Non-pigmented ciliary epithelial cell (primary cell): ENCODE measurements at regions not wholly inside any gene's neighbourhood (a gene's known extent, or its start where the extent isn't known, plus 50 kb on each side); places are given as distances from the start of the nearest gene placed in this dataset.
"Not testable (repeated sequence)": the region's sequence is repeated elsewhere in the genome, so short reads cannot be mapped to it uniquely, and the experiment has no call there.

Experiments used
- DNase-seq: peaks from one replicate; pipeline ENCODE4 v3.0.0-alpha.2; 2010; ENCODE audit warnings: low read depth

DNA sequence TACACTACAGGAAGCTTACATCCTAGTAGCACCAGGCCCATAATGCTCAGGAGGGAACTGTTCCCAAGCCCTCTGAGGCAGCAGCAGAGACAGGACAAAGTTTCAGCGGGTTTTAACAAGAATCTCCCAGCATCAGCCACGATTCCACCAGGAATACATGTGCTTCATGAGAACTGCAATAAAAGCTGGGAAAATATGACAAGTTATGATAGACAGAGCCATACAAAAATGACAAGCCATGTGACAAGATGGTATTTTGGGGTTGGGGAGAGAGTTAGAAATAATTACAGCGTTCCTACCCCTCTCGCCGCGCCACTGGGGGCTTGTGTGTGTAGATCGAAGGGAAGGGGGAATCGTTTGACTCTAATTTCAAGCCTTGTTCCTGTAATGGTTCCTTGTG, 112.7 kb upstream of the CTBP2 start:
- DNase-seq = no peak

DNA sequence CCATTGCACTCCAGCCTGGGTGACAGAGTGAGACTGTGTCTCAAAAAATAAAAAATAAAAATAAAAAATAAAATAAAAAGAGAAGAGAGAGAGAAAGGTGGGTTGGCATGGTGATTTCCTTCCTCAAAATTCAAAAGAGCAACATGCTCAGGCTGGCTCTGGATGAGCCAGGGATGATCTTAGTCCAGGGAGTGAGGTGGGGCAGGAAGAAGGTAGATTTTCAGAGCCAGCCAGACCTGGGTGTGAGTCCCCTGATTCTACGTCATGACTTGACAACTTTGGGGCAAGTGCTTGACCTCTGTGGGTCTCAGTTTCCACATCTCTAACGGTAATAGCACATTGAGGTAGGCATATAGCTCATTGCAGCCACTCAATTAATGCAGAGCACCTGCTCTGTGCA, 109.4 kb upstream of the CTBP2 start:
- no peak for DNase-seq

DNA sequence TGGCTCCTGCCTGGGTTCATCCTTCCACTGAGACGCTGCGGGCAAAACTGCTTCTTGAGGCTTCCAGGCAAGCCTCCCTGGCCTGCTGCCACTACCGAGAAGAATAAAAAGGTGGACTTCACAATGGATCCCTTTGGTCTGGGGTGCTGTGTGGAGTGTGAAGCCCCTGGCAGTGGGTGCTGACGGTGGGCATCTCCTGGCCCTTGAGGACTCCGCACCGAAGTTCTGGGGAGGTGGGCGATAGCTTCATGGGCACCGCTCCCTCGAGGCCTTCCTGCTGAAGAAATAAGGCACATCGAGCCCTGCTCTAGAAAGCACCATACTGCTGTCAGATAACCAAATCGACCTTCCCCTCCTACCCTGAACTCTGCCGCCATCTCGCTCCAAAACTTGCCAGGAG, 106.6 kb upstream of the CTBP2 start:
- DNase-seq = no peak

DNA sequence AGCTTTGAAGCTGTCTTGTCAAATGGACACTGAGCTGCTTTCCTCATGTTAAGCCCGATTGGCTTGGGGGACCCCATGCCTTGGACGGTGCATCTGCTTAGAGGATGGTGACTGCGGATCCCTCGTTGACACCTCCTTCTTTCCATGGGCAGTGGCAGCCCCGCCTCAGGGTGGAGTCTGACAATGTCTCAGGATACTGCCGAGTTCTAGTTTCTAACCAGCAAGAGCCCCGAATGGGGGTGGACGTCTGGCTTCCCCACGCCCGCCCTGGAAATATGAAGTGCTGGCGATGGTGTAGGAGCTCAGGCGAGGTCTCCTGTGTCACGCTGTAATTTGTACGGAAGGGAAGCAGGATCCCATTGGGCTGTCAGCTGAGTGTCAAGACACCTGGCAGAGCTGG, 106.2 kb upstream of the CTBP2 start:
- no peak for DNase-seq

DNA sequence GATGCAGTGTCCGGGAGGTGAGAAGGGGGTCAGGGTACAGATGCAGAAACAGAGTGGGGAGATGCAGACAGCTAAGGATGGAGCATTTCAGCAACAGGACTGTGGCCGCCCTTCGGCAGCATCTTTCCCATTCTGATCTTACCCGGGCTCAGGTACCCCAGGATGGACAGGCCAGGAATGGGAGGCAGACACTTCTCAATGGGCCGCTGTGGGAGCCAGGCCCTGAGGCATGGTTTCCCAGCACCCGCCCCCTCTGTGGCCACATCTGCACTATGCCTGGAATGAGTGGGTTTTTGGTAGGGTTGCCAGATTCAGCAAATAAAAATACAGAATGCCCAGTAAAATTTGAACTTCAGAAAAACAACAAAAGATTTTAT, 105.2 kb upstream of the CTBP2 start:
- DNase-seq = no peak

DNA sequence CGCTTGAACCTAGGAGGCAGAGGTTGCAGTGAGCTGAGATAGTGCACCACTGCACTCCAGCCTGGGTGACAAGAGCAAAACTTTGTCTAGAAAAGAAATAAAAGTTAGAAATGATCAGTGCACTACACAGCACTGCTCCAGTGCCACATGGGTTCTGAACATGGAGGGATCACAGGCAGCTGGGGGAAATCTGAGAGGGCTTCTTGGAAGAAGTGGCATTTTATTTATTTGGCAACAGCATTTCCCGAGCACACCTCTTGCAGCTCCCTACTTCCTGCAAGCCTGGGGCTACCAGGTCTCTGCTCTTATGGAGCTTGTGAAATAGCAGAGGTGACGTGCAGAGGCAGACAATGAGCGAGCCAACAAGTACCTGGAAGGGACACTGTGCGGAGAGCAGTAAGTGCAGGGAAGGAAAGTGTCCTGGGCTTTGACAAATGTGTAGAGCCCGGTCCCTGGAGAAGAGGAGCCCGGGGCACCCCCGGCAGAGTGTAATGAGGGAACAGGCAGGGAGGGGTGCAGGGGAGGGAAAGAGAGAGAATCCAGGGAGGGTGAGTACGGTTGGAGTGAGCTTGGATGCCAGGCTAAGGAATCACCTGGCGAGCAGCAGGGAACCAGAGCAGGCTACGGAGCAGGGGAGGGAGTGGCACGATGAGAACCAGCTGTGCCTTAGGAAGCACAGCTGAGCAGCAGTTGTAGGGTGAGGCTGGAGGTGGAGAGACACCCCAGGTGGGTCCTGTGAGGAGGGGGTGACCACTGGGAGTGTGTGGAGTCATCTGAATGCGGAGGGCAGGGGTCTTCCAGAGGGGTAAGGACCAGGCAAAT, 104.6 kb upstream of the CTBP2 start:
- no peak for DNase-seq

DNA sequence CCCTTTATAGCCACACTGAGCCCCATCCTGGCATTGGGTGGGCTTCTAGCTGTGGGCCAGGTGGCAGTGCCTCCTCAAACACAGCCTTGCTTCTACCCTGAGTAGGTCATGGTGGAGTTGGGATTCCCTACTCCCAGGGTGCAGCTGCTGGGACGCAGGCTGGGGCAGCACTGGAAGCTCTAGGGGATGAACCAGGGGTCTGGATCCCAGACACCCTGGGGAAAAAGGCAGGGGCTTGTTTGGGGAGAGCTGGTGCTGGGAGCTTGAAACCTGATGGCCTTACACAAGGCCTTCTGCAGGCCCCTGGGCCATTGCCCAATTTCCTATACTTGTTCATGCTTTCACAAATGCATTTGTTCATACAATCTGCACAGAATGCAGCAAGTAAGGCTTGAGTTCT, 103.7 kb upstream of the CTBP2 start:
- DNase-seq = no peak

DNA sequence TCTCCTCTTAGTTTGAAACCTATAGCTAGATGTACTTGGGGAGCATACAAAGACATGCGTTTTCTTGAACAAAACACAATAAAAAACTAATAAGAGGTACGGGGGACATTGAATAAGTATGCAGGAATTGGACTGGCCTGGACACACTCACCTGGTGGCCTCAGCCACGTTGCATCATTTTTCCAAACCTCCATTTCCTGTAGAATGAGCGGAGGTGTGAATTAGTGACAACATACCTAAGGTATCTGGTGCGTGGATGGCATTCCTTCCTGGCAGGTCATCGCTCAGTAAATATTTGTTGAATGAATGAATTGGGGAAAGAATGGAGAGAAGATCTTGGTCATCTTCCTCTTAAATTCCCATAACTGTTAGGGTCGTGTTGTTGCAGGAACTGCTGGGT, 103.2 kb upstream of the CTBP2 start:
- DNase-seq = no peak

DNA sequence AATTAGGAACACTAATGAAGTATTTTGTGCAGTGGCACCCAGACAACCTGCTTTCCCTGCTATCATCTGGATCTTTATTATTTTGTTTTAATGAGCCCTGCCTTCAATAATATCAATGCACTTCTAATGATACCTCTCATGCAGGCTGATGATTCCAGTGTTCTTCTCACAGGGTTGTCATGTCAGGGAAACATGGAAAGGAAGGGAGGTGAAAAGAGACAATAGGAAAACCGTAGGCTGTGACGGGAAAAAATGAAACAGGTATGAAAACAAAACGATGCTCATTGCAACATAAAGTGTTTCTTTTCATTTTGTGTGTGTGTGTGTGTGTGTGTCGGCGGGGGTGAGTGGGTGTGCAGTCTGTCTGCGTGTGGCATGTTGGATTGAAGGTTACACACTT, 102.6 kb upstream of the CTBP2 start:
- no peak for DNase-seq

DNA sequence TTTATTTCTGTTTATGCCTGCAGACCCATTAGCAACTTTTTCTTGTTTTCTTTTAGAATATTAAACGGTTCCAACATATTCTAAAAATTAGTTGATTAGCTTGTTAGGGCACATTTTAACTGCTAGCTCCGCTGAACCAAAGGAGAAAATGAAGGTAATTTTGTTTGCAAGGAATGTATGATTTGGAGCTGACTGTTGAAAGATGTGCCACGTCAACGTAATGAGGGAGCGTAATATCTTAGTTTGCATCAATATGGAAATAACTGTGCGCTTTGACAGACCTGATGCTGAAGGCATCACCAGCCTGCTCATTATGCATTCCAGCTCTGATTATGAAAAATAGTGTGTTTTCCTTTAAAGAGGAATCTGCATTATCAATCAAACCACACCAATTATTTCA, 102.0 kb upstream of the CTBP2 start:
- DNase-seq = no peak

DNA sequence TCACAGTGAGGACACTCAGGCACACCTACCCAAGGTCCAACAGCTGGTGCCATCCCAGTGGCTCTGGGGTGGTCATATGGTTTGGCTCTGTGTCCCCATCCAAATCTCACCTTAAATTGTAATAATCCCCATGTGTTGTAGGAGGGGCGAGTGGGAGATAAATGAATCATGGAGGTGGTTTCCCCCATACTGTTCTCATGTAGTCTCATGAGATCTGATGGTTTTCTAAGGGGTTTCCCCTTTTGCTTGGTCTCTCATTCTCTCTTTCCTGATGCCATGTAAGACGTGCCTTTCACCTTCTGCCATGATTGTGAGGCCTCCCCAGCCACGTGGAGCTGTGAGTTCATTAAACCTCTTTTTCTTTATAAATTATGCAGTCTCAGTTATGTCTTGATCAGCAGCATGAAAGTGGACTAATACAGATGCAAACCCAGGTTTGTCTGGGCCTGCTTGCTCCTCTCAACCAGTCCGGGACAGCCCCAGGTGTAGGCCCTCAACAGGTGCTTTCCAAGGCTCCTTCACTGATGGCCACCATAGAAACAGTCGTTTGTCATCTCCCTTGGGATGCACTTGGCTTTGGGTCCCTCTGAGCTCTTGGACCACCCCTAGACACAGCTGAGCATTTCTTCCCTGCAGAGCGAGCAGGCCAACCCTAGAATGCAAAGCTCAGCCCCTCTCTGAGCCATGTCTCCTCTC, 101.3 kb upstream of the CTBP2 start:
- DNase-seq = no peak

DNA sequence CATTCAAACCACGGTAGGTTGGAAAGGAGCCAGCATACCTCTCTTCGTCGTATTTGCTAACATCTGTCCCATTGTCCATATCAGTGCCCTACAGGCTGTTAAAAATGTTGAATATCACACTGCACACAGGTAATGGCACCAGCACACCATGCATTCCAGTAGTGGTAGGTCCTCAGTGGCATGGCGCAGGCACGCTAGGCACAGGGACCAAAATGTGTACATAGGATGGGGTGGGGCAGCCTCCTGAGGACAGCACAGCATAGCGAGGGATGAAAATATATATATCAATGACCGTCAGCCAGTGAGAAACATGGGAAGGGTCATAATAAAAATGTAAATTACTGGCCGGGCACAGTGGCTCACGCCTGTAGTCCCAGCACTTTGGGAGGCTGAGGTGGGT, 99.9 kb upstream of the CTBP2 start:
- no peak for DNase-seq

DNA sequence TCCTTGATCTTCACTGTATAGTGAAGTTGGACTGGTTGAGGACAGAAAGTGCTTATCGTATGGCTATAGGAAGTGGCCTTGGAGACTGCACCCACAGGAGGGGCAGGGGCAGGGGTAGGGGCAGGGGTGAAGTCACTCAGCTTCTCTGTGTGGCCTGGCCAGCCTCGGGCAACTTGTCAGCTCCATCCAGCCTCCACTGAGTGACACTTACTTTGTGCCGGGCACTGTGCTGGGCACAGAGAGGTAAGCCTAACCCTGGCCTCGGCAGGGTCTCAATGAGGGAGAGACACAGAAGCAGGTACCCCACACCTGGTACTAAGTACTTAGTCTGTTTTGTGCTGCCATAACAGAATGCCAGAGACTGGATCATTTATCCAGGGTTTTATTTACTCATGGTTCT, 99.3 kb upstream of the CTBP2 start:
- no peak for DNase-seq

DNA sequence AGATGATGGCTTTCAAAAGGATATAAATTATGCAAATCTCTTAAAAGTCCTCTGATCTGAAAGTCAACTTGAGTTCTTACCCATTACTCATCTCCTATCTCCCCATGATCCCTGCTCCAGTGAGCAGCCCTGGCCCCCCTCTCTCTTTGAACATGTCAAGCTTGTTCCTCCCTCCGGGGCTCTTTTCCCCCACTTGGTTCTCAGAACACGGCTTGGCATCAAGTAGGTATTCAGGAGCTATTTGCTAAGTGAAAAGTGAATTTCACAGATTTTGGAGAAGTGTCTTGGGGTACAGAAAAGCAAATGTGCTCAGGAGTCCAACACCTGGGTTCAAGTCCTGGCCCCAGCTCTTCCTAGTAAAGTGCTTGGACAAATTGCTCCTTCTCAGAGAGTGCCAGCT, 98.3 kb upstream of the CTBP2 start:
- no peak for DNase-seq

DNA sequence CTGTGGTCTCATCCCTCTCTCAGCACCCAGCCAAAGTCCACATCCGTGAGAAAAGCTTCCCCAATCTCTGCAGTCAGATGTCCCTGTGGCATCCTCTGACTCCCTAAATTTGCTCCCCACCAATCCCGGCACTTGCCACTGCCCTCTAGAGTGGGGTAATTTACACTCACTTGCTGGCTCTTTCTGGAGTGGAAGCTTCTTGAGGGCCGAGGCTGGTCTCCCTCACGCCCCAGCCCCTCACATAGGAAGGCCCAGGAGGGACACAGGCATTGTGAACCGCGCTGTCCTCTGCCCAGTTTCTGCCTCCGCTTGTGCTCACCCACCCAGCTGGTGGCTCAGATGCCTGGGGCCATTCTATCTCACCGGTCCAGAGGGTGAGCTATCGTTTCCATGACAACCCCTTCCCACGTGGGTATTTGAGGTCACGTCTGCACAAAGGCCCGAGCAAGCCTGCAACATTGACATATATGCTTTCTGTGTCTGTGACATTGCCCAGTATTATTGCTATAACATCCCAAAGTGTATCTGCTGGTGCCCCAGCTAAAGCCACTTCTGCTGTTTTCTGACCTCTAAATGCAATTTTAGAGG, 97.3 kb upstream of the CTBP2 start:
- DNase-seq = no peak

DNA sequence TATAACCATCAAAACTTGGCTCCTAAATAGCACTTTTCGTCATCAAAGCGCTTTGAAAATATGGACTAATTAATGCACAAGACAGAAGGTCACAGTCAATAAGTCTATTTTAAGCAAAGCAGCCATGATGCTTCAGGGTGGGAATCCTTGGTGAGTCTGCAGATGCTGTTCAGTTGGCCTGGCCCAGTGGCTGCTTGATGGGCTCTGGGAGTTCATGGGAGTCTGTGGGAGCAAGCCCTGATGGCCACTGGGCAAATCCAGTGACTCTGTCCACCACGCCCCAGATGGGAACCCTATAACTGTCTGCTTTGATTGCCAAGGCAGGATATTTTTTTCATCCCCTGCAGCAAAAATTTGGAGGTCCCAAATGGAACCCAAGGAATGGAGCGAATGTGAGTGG, 95.7 kb upstream of the CTBP2 start:
- DNase-seq = no peak

DNA sequence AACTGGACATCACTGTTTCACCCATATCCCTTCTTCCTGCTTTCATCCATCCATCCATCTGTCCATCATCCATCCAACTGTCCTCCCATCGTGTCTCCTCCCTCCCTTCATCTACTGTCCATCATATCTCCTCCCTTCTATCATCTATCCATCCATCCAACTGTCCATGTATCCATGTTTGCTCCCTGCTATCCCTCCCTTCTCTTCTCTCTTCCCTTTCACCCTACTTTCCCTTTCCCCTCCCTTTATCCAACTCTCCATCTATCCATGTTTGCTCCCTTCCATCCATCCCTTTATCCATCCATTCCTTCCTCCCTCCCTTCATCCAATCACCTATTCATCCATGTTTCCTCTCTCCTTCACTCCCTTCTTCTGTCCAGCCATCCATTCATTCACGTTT, 92.6 kb upstream of the CTBP2 start:
- no peak for DNase-seq

DNA sequence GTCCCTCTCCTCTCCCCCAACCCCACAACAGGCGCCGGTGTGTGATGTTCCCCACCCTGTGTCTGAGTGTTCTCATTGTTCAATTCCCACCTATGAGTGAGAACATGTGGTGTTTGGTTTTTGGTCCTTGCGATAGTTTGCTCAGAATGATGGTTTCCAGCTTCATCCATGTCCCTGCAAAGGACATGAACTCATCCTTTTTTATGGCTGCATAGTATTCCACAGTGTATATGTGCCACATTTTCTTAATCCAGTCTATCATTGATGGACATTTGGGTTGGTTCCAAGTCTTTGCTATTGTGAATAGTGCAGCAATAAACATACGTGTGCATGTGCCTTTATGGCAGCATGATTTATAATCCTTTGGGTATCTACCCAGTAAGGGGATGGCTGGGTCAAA, 90.5 kb upstream of the CTBP2 start:
- not testable (repeated sequence) for DNase-seq

DNA sequence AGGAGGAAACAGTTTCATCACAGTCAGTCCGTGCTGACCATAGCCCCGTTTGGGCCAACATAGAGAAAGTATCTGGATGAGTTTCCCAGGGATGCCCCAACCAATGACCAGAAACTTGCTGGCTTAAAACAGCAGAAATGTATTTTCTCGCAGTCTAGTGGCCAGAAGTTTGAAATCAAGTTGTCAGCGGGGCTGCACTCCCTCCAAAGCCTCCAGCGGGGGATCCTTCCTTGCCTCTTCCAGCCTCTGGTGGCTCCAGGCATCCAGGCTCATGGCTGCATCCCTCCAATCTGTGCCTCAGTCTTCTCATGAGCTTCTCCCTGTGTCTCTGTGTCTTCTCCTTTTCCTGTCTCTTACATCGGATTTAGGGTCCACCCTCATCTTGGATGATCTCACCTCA, 89.6 kb upstream of the CTBP2 start:
- no peak for DNase-seq

DNA sequence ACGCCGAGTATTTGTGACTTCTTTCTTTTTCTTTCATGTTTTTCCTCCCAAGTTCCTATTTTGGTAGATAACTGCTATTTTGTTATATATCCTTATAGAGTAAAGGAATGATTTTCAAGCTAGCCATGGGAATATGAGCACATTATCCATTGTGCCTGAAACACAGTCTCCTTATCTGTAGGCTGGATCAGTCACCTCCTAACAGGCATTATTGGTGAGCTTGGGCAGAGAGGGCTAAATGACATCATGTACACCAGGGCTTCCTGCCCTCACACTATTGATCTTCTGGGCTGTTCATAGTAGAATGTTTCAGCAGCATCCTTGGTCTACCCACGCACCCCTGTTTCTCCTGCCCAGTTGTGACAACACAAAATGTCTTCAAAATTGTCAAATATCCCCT, 88.1 kb upstream of the CTBP2 start:
- no peak for DNase-seq

DNA sequence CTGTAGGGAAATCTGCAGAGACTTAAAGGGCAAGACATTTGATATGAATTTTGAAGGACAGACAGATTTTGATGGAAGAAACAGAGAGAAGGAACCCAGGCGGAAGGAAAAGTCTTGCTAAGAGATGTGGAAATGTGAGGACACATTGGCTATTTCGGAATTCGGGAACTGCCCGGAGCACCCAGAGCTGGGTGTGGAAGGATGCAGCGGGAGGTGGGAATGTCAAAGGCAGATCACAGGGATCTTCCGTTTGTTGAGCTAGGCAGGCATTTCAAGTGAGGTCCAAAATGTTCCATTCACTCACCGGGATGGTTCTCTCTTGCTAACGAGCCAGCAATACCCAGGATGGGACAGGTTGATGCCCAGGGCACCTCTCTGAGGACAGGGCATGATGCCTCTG, 87.2 kb upstream of the CTBP2 start:
- no peak for DNase-seq

DNA sequence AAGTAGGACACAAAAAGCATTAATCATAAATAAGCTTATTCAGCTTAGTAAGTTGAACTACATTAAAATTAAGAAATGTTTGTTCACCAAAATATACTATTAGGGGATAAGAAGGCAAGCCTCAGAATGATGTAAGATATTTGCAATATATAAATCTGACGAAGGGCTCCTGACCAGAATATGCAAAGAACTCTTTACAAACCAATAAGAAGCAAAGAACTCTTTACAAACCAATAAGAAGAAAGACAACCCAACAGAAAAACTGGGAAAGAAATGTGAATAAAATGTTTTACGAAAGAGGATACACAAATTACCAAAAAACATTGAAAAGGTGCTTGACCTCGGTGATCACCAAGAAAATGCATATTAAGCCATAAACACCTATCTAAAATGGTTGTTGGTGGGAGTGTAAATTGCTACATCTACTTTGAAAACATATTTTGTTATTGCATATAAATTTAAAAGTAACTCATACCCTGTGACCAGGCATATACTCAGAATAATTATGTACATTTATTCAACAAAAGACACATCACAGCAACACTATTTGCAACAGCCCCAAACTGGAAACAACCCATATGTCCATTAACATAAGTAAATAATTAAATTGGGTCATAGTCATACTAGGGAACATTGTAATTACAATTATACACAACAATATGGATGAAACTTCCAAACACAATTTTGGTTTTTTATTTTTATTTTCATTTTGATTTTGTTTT, 83.3 kb upstream of the CTBP2 start:
- no peak for DNase-seq

DNA sequence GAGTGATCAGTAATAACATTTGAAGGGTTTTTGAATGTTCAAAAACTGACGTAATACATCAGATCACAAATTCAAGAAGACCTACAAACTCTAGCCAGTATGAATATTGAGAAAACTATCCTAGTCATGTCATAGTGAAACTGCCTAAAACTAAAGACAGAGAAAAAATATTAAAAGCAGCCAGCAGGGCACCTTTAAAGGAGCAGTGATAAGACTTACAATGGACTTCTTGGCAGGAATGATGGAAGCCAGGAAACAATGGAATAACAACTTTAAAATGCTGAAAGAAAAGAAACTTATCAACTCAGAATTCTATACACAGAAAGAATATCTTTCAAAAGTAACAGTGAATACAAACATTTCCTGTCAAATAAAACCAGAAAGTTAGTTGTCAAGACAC, 78.3 kb upstream of the CTBP2 start:
- DNase-seq = no peak
